ENCODE measurements at regions not wholly inside any gene's neighbourhood (a gene's known extent, or its start where the extent isn't known, plus 50 kb on each side); places are given as distances from the start of the nearest gene placed in this dataset.
"Not testable (repeated sequence)": the region's sequence is repeated elsewhere in the genome, so short reads cannot be mapped to it uniquely, and the experiment has no call there.

DNA sequence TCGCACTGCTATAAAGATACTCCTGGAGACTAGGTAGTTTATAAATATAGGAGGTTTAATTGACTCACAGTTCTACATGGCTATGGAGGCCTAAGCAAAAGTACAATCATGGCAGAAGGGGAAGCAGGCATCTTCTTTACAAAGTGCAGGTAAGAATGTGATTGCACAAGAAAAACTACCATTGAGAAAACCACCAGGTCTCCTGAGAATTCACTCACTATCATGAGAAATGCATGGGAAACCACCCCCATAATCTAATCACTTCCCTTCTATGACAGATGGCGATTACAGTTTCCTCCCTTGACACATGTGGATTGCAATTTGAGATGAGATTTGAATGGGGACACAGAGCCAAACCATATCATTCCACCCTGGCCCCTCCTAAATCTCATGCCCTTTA, 121.2 kb upstream of the ST8SIA4 start:
- Mint-ChIP-seq H3K4me1 (no peaks in the 10 kb centered on the region), H3K27ac (ENCODE audit: unreplicated experiment) (no peak overlapping the region), H3K4me3 (no peak overlapping the region), H3K27me3 (ENCODE audit: low read depth) (no peaks in the 10 kb centered on the region), H3K36me3 (ENCODE audit: low read depth) (no peaks in the 10 kb centered on the region), H3K9me3 (peaks cover 5% of the 10 kb centered on the region)
- DNase-seq (ENCODE audit: low read depth, low spot score) = no peak
- TF ChIP-seq, protein P1, sequence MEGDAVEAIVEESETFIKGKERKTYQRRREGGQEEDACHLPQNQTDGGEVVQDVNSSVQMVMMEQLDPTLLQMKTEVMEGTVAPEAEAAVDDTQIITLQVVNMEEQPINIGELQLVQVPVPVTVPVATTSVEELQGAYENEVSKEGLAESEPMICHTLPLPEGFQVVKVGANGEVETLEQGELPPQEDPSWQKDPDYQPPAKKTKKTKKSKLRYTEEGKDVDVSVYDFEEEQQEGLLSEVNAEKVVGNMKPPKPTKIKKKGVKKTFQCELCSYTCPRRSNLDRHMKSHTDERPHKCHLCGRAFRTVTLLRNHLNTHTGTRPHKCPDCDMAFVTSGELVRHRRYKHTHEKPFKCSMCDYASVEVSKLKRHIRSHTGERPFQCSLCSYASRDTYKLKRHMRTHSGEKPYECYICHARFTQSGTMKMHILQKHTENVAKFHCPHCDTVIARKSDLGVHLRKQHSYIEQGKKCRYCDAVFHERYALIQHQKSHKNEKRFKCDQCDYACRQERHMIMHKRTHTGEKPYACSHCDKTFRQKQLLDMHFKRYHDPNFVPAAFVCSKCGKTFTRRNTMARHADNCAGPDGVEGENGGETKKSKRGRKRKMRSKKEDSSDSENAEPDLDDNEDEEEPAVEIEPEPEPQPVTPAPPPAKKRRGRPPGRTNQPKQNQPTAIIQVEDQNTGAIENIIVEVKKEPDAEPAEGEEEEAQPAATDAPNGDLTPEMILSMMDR (conservative IDR thresholded peaks at IDR 0.05) = no peak

DNA sequence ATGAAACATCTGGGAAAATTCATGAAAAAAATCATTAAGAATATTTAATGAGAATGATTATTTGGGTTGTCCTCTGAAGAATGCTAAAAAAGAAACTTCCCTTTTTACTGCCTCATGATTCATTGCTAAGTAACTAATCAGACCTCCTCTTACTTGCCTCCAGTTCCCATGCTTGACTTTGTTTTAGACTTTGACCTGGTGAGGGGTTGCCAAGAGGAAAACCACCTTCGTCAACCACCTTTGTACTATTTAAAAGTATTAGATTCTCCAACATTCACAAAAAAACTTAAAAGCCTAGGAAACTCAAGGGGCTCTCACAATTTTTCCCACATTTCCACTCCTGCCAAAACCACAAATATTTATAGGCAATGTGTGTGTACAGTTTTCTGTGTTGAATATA, 115.2 kb upstream of the ST8SIA4 start:
- Mint-ChIP-seq H3K9me3 (peaks cover 5% of the 10 kb centered on the region), H3K27me3 (ENCODE audit: low read depth) (no peaks in the 10 kb centered on the region), H3K27ac (ENCODE audit: unreplicated experiment) (no peak overlapping the region), H3K36me3 (ENCODE audit: low read depth) (no peaks in the 10 kb centered on the region), H3K4me3 (no peak overlapping the region), H3K4me1 (no peaks in the 10 kb centered on the region)
- TF ChIP-seq, protein P1 (conservative IDR thresholded peaks at IDR 0.05) = no peak
- DNase-seq (ENCODE audit: low read depth, low spot score) = no peak

DNA sequence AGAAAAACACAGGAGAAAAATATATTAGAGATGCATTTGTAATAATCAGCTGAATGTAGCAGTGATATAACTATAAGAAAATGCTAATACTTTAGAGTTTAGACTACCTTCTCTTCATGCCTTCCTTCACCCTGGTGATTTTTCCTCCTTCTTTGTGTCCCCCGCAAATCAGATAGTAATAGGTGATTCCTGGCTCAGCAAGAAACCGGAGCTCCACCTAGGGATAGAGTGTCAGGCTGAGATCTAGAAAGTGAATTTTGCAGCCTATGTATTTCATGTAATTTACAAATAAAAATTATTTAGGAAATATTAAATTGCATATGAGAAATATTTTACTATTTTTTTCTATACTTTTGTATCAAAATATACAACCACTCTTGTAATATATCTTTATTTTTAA, 109.8 kb upstream of the ST8SIA4 start:
- DNase-seq (ENCODE audit: low read depth, low spot score) = no peak
- TF ChIP-seq, protein P1 (conservative IDR thresholded peaks at IDR 0.05) = no peak
- H3K36me3 Mint-ChIP-seq (ENCODE audit: low read depth) = no peaks in the 10 kb centered on the region
- no peaks in the 10 kb centered on the region for H3K4me1 Mint-ChIP-seq
- peaks cover 2% of the 10 kb centered on the region for H3K9me3 Mint-ChIP-seq
- no peak overlapping the region for H3K27ac Mint-ChIP-seq (ENCODE audit: unreplicated experiment)
- no peak overlapping the region for H3K4me3 Mint-ChIP-seq
- no peaks in the 10 kb centered on the region for H3K27me3 Mint-ChIP-seq (ENCODE audit: low read depth)

DNA sequence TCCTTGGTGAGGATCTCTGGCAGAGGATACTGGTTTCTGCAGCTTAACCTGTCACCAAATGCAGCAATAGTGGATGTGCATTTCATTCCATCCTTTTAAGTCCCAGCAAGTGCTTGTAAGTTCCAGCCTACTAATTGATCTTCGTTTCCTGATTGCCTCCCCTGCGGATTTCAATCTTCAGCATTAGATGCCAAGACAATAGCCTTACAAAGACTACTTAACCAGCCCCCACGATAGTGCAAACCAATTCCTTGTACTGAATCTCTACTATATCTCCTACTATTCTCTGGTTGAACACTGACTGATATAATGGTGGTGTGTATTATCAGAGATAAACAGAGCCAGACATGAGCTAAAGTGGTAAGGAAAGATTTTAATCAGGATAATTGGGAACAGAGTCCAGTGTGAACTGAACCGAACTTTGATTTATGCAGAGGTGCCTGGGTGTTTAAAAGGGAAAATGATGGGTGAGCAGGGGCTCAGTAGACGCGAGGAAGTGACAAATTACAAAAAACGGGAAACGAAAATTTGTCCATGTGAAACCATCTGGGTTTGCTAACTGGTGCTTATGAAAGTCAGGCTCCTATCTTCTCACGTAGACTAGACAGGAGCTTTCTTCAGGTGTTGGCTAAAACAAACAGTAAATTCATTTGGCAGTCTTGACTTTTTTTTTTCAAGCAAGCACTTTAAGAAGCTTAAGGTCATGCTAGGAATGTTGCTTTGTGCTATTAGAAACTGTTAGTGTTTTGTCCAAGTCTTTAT, 106.9 kb upstream of the ST8SIA4 start:
- TF ChIP-seq, protein P1 (conservative IDR thresholded peaks at IDR 0.05) = no peak
- H3K9me3 Mint-ChIP-seq = peaks cover 5% of the 10 kb centered on the region
- no peaks in the 10 kb centered on the region for H3K4me1 Mint-ChIP-seq
- no peak overlapping the region for H3K27ac Mint-ChIP-seq (ENCODE audit: unreplicated experiment)
- no peak for DNase-seq (ENCODE audit: low read depth, low spot score)
- H3K36me3 Mint-ChIP-seq (ENCODE audit: low read depth) = no peaks in the 10 kb centered on the region
- H3K4me3 Mint-ChIP-seq = no peak overlapping the region
- H3K27me3 Mint-ChIP-seq (ENCODE audit: low read depth) = no peaks in the 10 kb centered on the region

DNA sequence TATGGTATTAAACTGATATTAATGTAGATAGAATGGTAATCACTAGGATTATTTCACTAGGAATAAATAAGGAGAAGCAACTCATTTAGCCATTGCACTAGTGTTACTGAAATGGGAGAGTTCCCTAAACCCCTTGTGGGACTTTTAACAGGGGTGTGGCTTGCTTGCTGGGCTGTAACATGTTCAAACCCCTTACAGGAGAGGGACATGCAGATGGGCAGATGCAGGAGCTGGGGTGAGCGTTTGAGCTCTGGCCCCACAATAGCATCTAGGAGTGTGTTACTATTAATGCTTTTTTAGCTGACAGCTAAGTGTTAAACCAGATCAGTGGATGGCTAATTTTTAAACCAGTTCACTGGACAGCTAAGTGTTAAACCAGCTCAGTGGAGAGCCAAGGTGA, 89.3 kb upstream of the ST8SIA4 start:
- Mint-ChIP-seq H3K27me3 (ENCODE audit: low read depth) (no peaks in the 10 kb centered on the region), H3K4me1 (no peaks in the 10 kb centered on the region), H3K36me3 (ENCODE audit: low read depth) (no peaks in the 10 kb centered on the region), H3K27ac (ENCODE audit: unreplicated experiment) (no peak overlapping the region), H3K9me3 (peaks cover 5% of the 10 kb centered on the region), H3K4me3 (no peak overlapping the region)
- DNase-seq (ENCODE audit: low read depth, low spot score) = no peak
- TF ChIP-seq, protein P1 (conservative IDR thresholded peaks at IDR 0.05) = no peak

DNA sequence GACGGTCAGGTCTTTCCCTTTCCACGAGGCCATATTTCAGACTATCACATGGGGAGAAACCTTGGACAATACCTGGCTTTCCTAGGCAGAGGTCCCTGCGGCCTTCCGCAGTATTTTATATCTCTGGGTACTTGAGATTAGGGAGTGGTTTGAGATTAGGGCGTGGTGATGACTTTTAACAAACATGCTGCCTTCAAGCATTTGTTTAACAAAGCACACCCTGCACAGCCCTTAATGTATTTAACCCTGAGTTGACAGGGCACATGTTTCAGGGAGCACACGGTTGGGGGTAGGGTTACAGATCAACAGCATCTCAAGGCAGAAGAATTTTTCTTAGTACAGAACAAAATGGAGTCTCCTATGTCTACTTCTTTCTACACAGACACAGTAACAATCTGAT, 80.5 kb upstream of the ST8SIA4 start:
- not testable (repeated sequence) for H3K4me3 Mint-ChIP-seq; H3K27ac Mint-ChIP-seq (ENCODE audit: unreplicated experiment); H3K9me3 Mint-ChIP-seq; DNase-seq (ENCODE audit: low read depth, low spot score); H3K27me3 Mint-ChIP-seq (ENCODE audit: low read depth); H3K4me1 Mint-ChIP-seq; H3K36me3 Mint-ChIP-seq (ENCODE audit: low read depth)
